T-helper 2 cell (primary cell): ENCODE measurements at regions not wholly inside any gene's neighbourhood (a gene's known extent, or its start where the extent isn't known, plus 50 kb on each side); places are given as distances from the start of the nearest gene placed in this dataset.

Source experiments
- DNase-seq, 5 experiments: peaks; one replicate each; pipeline versions ENCODE4 v3.0.0 to v3.0.0-alpha.2; 2012 to 2022

DNA sequence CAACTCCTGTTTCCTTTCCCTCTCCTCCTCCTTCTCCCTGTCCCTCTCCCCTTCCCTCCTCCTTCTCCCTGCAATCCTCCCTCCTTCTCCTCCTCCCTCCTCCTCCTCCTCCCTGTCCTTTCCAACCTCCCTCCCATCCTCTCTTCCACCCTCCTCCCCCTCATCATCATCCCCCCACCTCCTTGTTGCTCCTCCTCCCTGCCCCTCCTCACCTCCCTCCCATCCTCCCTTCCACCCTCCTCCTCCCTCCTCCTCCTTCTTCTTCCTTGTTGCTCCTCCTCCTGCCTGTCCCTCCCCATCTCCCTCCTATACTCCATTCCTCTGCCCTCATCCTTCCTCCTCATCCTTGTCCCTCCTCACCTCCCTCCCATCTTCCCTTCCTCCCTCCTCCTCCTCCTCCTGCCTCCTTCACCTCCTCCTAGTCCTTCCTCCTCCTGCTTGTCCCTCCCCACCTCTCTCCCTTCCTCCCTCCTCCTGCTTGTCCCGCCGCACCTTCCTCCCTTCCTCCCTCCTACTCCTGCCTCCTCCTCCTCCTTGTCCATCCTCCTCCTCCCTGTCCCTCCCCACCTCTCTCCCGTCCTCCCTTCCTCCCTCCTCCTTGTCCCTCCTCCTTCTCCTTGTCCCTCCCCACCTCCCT is 222.5 kb downstream of the IRF8 start:
- no peak for DNase-seq

DNA sequence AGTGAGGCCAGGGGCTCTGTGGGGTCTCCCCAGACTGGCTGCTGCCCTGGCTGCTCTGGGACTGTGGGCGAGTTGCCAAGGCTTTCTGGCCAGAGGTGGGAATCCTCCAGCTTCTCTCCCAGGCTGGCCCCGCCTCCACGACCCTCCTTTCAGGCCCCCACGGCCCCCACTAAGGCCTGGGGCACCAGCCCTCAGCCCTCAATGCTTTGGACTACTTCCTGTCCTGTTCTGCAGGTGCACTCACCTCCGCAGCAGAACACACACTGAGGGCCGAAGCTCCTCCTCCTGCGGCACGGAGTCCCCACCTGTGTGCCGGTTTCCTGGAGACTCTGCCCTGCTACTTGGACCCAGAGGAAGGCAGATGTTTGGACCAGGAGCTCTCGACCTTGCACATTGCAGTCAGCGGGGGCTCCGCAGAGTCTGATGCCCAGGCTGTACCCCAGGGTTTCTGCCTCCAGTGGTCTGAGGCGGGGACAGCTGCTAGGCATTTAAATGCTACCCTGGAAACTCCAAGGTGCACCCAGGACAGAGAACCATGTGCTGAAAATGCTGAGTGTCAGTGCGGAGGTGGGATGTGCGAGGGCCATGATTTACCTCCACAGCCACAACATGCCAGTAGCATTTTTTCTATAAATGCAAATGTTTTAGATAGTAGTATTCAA is 223.8 kb downstream of the IRF8 start:
- no peak for DNase-seq

DNA sequence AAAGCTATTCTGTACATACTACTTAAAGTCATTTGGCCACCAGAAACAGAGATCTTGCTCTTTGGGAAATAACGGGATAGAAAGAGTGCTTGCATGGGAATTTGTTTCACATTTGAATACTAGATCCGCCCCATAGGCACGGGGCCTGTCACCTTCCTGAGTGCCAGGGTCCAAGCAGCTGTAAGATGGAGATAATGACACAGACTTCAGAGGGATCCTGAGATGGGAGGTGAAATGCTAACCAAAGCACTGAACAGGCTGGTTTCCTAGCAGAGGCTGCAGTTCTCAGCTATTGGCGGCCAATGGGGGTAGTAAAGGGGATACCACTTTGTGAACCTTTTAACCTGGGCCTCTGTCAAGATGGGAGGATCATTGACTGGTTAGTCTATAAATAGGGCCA is 225.4 kb downstream of the IRF8 start:
- no peak for DNase-seq

DNA sequence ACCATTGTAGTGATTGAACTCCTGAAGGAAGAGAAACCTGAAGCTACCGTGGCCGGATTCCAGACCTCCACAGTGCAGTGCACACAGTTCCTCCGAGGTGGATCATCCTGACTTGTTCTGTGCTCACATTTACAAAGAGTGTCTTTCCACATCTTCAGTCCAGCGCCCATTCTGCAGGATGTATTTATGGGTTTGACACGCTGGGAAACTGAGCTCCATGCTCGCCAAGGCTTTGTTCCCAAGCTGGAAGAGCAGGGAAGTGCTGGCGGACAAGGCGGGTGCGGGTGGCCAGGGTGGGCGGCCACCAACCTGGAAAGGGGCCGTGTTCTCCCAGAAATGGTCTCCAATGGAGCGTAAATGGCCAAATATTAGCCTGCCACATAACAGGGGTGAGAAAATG is 227.9 kb downstream of the IRF8 start:
- DNase-seq: no peak

DNA sequence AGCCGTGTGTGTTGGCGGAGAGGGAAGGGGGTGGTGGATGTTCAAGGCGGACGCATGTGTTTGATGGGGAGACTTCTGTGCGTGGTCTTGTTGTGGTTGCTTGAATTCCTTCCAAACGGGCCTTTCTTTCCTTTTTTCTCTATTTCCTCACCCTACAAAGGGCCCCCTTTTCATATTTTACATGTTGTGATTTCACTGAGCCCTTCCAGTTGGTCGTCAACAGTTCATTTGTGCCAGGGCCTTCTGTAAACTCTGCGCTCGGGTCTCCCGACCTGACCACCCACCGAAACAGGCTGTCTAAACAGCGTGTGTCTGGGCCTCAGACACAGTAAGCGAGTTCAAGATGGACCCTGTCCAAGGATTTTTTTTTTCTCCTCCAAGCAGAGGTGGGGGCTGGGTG is 228.4 kb downstream of the IRF8 start:
- DNase-seq: no peak

DNA sequence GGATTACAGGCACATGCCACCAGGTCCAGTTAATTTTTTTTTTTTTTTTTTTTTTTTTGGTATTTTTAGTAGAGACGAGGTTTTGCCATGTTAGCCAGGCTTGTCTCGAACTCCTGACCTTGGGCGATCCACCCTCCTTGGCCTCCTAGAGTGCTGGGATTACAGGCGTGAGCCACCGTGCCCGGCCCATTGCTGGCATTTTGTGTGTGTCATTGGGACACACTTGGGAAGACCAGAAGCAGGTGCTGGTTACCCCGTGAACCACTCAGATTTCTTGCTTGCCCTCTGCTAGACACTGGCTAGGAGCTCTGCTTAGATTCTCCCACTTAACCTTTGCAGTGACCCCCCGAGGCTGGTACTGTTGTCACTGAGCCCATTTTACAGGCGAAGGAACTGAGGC is 229.3 kb downstream of the IRF8 start:
- no peak for DNase-seq

DNA sequence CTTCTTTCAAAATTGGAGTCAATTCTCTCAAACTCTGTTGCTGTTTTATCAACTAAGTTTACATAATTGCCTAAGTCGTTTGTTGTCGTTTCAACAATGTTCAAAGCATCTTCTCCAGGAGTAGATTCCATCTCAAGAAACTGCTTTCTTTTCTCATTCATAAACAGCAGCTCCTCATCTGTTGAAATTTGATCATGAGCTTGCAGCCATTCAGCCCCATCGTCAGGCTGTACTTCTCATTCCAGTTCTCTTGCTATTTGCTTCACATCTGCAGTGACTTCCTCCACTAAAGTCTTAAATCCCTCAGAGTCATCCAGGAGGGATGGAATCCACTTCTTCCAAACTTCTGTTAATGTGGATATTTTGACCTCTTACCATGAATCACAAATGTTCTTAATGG is 230.6 kb downstream of the IRF8 start:
- DNase-seq: no peak

DNA sequence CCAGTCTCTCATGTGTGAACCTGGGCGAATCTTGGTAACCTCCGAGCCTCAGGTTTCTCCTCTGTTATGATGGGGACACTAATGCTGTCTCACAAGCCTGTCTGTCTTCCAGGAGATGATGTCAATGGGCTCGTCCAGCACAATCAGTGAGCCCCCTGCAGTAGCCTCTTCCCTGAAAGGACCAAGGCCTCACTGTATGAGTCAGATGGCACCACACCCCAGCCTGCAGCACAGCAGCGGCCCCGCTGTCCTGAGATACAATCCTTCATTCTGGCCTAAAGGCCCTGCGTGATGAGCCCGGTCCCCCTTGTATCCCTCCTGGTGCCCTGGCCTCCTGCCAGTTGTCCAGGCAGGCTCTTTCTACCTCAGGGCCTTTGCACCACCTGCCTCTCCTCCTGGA is 234.4 kb downstream of the IRF8 start:
- DNase-seq: no peak

DNA sequence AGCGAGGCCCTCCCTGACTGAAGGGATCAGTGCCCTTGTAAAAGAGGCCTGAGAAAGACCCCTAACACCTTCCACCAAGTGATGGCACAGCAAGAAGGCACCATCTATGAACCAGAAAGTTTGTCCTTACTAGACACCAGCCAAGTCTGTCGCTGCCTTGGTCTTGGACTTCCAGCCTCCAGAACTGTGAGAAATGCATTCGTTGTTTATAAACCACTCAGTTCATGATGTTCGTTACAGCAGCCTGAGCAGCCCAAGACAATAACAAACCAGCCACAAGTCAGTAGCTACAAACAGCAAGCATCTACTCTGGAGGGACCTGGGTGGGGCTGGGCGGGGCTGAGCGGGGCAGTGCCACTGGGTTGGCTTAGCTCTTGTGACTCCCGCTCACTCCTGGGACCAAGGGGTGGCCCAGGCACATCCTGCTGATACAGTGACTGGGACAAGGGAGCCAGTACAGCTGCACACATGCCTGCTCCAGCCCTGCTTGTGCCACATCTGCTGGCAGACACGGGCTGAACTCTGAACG is 234.9 kb downstream of the IRF8 start:
- DNase-seq: no peak

DNA sequence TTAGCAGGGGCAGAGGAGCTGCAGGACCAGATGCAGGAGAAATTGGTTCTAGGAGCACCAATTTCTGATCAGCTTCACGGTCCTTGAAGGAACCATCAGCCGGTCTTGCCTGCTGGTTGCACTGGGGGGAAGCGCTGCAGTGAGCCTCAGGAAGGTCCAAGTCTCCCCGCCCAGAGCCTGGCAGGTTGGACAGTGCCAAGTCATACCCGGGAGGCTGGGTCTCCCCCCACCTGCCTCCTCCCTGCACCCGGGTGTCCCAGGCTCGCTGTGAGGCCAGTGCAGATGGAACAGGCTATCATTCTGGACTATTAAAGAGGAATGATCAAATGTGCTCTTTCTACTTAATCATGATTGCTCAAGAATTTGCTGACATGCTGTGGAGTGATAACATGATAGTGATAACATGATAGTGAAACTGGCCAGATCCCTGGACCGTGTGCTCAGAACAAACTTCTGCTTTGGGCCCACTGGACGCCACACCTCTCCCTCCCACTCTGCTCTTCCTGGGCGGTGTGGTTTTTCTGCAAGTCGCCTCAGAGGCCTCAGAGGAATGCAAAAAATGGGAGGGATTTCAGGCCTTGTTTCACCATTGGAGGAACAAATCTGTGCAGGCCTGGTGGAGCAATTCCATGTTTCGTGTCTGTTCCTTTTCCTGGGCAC is 236.0 kb downstream of the IRF8 start:
- DNase-seq: no peak

DNA sequence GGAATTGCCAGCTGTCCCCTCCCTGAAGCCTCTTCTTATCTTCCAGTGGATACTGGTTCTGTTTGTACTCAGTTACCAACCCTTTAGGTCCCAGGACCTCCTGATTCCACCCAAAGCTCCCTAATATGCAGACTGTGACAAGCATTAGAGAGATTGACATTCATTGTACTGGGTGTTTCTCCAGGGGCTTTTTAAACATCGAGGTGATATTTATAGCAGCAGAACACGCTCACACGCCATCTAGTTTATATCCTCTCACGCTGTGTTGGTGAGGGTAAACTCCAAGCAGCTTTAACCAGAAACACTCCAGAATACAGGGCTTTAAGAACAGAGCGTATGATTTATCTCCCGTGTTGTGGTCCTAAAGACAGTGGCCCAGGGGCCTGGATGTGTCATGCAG is 238.4 kb downstream of the IRF8 start:
- no peak for DNase-seq

DNA sequence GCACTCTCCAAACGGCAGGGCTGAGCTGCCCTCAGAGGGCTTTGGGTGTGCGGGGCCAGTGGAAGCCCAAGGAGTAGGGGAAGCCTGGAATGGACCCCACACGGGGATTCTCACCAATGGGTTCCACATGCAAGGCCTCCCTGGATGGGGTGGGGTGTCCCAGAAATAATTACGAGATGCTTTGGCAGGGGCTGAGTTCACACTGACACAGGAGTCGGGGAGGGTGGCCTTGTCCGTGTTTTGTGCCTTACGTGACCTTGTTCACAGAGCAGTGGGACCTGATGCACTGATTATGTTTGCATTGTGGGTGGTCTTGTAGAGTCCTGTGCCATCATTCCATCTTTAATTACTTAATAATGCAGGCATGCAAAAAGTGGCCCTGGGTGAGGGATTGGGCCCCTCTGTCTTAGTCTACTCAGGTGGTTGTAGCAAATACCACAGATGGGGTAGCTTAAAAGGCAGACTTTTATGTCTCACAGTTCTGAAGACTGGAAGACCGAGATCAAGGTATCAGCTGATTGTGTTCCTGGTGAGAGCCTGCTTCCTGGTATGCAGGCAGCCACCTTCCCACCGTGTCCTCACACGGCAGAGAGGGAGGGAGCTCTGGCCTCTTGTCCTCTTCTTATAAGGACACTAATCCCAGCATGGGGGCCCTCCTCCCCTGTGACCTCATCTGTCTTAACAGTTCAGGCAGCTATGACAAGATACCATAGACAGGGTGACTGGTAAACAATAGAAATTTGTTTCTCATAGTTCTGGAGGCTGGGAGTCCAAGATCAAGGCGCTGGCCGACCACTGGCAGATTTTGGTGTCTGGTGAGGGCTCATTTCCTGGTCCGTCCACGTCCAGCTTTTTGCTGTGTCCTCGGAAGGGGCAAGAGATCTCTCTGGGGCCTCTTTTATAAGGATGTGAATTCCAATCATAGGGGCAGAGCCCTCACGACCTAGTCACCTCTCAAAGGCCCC is 239.4 kb downstream of the IRF8 start:
- no peak for DNase-seq

DNA sequence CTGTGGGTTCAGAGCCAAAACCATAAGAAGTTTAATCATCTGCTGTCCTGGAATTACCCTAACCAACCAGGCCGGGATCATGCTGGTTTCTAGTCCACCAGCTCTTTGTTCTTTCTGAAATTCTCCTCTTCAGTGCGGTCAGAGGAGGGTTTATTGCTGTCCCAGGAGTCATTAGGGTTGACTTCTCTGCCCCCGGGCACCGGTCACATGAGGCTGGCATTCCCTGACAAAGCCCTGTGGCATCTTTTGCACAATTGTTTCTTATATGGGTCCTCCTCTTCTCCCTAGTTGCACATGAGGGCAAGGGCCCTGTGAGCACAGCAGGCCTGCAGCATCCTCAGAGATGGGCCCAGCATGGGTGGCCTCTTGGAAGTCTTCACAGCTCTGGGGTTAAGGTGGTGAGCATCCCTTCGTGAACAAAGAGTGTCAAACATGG is 243.9 kb downstream of the IRF8 start:
- no peak for DNase-seq

DNA sequence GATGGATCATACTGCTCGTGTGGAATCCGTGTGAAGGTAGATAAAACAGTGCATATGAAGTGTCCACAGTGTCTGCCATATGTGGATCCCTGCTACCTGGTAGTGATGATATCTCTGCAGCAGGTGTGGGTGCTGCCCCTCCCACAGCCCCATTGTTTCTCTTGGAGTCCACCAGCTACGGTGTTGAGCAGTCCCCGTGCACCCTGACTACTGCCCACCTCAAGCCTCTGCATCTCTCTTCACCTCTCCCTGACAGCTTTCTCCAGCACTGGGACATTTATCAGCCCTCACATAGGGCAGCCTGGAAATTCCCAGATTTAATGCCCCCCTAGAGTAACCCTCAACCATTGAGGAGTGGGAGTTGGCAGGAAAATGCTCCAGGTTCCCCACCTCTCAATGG is 244.7 kb downstream of the IRF8 start:
- no peak for DNase-seq

DNA sequence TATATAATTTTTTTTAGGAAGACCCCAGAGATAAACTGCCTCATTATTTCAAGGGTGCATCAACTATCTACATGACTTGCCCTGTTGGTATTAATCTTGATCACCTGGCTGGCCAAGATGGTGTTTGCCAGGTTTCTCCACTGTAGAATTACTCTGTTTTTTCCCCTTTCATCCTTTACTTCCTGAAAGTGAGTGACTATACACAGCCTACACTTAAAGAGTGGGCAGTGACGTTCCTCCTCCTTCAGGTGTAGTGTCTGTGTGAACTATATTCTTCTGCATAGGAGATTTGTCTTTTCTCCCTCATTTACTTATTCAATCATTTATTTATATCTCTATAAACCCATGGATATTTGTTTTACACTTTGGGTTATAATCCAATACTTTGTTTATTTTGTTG is 246.7 kb downstream of the IRF8 start:
- no peak for DNase-seq

DNA sequence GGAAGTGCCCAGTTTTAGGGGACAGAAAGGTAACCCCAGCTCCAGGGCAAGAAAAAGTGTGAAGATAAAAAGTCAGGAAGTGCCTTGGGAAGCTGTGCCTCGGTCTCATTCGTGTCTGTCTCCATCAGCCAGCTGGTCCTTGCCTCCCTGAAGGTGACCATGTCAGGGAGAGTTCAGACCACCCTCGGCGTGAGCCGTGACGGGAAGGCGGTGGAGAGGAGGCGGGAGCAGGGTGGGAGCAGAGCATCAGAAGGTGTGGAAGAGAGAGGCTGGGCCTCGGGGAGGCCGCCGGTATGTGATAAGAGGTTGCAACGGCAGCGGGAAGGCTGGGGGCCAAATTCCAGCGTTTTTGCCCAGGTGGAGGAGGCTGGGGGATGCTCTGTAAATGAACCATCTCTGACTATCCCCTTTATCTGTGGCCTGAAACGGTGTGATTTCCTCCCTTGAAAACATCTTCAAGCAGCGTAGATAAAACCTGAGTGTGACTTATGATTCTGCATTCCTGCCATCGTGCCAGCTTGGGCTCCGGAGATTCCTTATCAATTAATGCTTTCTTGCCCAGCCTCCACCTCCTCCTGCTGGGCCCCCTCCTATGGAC is 251.8 kb downstream of the IRF8 start:
- no peak for DNase-seq

DNA sequence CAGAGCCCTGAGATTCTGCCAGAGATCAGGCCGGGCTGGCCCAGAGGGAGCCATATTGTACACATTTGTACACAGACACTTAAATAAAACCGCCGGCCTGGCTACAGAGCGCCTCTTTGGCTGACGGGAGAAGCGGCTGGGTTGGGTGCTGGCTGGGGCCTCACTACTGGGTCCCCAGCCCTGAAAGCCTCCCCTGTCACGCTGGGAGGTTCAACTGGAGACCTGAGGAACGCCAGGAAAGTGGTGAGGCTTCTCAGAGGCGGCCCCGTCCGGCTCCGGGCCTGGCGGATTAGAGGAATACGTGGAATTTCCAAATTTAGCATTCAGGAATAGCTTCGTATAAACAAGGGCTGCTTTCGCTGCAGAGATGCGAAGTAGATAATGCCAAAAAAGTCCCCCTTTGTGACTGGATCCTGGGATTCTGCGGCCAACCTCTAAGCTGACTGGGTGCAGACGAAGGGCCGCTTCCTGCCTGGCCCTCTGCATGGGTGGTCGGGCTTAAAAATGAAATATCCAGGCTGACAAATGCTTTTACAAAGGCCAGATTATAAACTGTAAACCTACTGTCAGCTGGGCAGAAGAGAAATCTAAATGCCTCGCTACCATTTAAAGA is 252.4 kb downstream of the IRF8 start:
- DNase-seq: no peak

DNA sequence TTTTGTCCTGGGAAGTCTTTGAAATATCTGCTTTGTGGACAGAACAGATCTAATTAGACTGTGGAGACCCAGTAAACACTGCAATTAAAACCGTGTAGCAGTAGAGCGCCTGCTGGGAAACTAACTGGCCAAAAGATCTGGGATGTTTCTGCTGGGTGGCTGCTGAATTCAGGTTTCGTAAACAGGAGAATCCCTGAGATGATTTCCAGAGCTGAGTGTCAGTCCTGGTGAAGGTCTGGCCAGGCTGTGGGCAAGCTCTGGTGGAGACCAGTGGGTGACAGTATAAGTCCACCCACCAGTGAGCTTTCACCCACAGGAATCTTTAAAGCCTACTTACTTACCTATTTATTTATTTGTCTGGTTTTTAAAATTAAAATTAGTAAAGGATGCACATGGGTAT is 257.2 kb downstream of the IRF8 start:
- DNase-seq: no peak

DNA sequence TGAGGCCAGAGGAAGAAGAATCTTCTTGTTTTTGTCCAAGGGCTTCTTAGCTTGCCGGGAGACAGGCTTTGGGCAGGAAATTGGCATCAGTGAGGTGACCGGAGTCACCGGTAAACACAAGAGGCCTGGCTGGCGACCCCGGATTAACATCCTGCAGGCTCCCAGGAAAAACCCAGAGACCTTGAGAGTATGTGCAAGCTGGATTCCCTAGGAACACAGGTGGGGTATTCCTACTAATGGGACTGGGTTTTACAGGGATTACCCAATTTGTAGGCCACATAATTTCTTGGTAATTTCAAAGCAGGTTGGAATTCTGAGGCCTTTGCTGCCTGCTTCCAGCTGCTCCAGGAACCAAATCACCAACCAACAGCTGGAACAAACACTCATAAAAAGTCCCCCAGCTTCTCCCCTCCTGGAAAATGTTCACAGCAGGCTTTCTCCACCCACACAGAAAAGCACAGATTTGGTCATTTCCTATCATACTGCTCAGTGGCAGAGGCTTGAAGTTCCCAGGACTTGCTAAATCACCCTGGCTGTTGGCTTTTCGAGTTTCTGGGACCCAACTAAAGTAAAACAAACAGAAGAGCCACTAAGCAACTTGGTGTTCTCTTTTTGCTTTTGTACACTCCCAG is 258.8 kb downstream of the IRF8 start:
- DNase-seq: no peak

DNA sequence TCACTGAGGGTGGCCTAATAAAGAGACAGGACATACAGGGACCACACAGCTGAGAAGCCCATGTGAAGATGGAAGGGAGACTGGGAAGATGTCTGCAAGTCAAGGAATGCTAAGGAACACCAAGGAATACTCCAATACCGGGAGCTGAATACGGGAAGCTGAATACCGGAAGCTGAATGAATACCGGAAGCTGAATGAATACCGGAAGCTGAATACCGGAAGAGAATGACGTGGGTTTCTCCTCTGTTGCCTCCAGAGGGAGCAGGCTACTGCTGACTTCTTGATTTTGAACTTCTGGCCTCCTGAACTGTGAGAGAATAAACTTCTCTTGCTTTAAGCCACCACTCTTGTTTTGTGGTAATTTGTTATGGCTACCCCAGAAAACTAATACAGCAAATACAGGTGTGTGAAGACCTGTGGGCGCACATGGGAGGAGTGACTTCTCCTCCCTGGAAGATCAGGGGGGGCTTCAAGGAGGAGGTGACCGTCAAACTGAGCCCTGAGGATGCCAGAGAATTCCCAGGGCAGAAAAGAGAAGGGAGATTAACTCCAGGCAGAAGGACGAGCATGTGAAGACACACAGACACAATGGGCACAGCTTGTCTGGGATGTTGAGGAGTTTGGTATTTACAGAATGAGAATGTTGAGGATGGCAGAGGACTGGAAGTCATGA is 259.9 kb downstream of the IRF8 start:
- no peak for DNase-seq

DNA sequence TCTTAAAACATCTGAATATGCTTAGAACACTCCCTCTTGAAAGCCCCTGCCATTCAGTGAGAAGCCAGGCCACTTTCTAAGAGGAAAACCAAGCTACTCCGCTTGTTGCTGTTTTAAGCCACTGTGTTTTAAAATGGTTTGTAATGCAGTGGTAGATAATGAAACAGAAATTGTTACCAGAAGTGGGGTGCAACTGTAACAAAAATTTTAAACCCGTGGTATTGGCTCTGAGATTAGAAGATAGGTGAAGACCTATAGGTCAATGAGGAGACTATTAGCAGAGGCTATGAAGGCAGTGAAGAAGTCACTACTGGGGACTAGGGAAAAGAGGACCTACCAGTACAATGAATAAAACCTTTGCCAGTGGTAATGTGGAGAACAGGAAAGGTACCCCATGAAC is 266.5 kb downstream of the IRF8 start:
- DNase-seq: no peak
